ENCODE measurements at regions not wholly inside any gene's neighbourhood (a gene's known extent, or its start where the extent isn't known, plus 50 kb on each side); places are given as distances from the start of the nearest gene placed in this dataset.

- no peak for TF ChIP-seq GABPA (tag; conservative IDR thresholded peaks at IDR 0.05; ENCODE audit: low read depth)
- no peak for TF ChIP-seq EGR1 (conservative IDR thresholded peaks at IDR 0.05)
- TF ChIP-seq, protein P1, sequence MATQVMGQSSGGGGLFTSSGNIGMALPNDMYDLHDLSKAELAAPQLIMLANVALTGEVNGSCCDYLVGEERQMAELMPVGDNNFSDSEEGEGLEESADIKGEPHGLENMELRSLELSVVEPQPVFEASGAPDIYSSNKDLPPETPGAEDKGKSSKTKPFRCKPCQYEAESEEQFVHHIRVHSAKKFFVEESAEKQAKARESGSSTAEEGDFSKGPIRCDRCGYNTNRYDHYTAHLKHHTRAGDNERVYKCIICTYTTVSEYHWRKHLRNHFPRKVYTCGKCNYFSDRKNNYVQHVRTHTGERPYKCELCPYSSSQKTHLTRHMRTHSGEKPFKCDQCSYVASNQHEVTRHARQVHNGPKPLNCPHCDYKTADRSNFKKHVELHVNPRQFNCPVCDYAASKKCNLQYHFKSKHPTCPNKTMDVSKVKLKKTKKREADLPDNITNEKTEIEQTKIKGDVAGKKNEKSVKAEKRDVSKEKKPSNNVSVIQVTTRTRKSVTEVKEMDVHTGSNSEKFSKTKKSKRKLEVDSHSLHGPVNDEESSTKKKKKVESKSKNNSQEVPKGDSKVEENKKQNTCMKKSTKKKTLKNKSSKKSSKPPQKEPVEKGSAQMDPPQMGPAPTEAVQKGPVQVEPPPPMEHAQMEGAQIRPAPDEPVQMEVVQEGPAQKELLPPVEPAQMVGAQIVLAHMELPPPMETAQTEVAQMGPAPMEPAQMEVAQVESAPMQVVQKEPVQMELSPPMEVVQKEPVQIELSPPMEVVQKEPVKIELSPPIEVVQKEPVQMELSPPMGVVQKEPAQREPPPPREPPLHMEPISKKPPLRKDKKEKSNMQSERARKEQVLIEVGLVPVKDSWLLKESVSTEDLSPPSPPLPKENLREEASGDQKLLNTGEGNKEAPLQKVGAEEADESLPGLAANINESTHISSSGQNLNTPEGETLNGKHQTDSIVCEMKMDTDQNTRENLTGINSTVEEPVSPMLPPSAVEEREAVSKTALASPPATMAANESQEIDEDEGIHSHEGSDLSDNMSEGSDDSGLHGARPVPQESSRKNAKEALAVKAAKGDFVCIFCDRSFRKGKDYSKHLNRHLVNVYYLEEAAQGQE (IDR thresholded peaks at IDR 0.05; ENCODE audit: borderline replicate concordance): no peak
- TF ChIP-seq, protein P1 (CRISPR knock-in tag; IDR thresholded peaks at IDR 0.05; ENCODE audit: low read depth): no peak
- TF ChIP-seq MXI1 (IDR thresholded peaks at IDR 0.05; ENCODE audit: low read depth, low read length): no peak
- no peak for TF ChIP-seq CTCF (IDR thresholded peaks at IDR 0.05 in 2 of 3, conservative IDR thresholded peaks at IDR 0.05 in 1 of 3; ENCODE audit: insufficient read depth in 2 of 3, low read depth in 1 of 3, low read length in 3 of 3)
- TF ChIP-seq ARID1B (IDR thresholded peaks at IDR 0.05): no peak
- no peak for TF ChIP-seq BRCA1 (IDR thresholded peaks at IDR 0.05)
- TF ChIP-seq BRCA1 (CRISPR knock-in tag; IDR thresholded peaks at IDR 0.05): no peak
- no peak for TF ChIP-seq EP300 (IDR thresholded peaks at IDR 0.05; ENCODE audit: low read length)
Measured at GRCh38 chr6:40671694-40672050, 84.5 kb upstream of the LRFN2 start.
